Panc1 (cell line): ENCODE measurements at regions not wholly inside any gene's neighbourhood (a gene's known extent, or its start where the extent isn't known, plus 50 kb on each side); places are given as distances from the start of the nearest gene placed in this dataset.

ENCODE experiments used
- ATAC-seq: fragments of 200-7000 bp; cut with Tn5 transposase; 2 replicates; pipeline ENCODE4 v1.9.1; 2020; ENCODE audit warnings: mild to moderate bottlenecking, moderate library complexity
- BruUV-seq: library from RNA; stranded (reverse); fragments of 400-500 nt; replicated peaks from 2 replicates; lab custom pipeline; 2021; lab: Mats Ljungman, UMichigan
- CTCF ChIA-PET: fragments of 300-600 bp; sonication (Branson Sonifier 250); formaldehyde crosslinking; loops from one replicate; lab custom pipeline; 2022; ENCODE audit warnings: antibody characterized with exemption; lab: Charles Lee
- POLR2A ChIA-PET: fragments of 300-600 bp; sonication (Branson Sonifier 250); formaldehyde crosslinking; loops from one replicate; lab custom pipeline; 2022; ENCODE audit warnings: antibody characterized with exemption; lab: Charles Lee
- DNase-seq: peaks from one replicate; pipeline ENCODE4 v3.0.0-alpha.2; 2010; ENCODE audit warnings: low read depth, low spot score
- H3K27ac ChIP-seq: 2 replicates; pipeline ENCODE4 v1.5.1; 2011; ENCODE audit warnings: mild to moderate bottlenecking, low read length, inconsistent platforms
- H3K27me3 ChIP-seq: fragments of 200-500 bp; sonication (Bioruptor generic); 2 replicates; pipeline ENCODE4 v1.6.0; 2014; ENCODE audit warnings: low read length, inconsistent platforms; ENCODE audit not compliant: control insufficient read depth, insufficient read depth
- H3K36me3 ChIP-seq: fragments of 200-500 bp; sonication (Bioruptor generic); 2 replicates; pipeline ENCODE4 v1.5.1; 2014; ENCODE audit warnings: inconsistent platforms, mild to moderate bottlenecking, low read length, moderate library complexity; ENCODE audit not compliant: control insufficient read depth, insufficient read depth
- H3K4me1 ChIP-seq: 2 replicates; pipeline ENCODE4 v1.5.1; 2011; ENCODE audit warnings: inconsistent platforms, mild to moderate bottlenecking, low read length, moderate library complexity; ENCODE audit not compliant: control insufficient read depth, insufficient read depth
- H3K4me3 ChIP-seq, 2 experiments: 2 replicates each; pipeline ENCODE4 v1.5.1; 2011 to 2012; ENCODE audit warnings: low read depth in 2 of 2, low read length in 2 of 2, mild to moderate bottlenecking in 2 of 2, inconsistent platforms in 1 of 2, moderate library complexity in 1 of 2
- H3K9me3 ChIP-seq: fragments of 200-500 bp; sonication (Bioruptor generic); 2 replicates; pipeline ENCODE4 v1.5.1; 2014; ENCODE audit warnings: low read depth, mild to moderate bottlenecking, inconsistent platforms, low read length, moderate library complexity; ENCODE audit not compliant: control insufficient read depth, insufficient read depth
- CTCF ChIP-seq: fragments of 450-650 bp; IDR thresholded peaks from 2 replicates; pipeline ENCODE4 v1.5.1; 2017; ENCODE audit warnings: mild to moderate bottlenecking
- POLR2AphosphoS5 ChIP-seq: IDR thresholded peaks from 2 replicates; pipeline ENCODE4 v1.6.1; 2012; ENCODE audit warnings: mild to moderate bottlenecking, low read depth, low read length, moderate library complexity
- REST ChIP-seq, 2 experiments: IDR thresholded peaks; 2 replicates each; pipeline ENCODE4 v1.6.1; 2011 to 2012; ENCODE audit warnings: low read depth in 2 of 2, control low read depth in 1 of 2, low read length in 1 of 2, mild to moderate bottlenecking in 1 of 2, moderate library complexity in 1 of 2; ENCODE audit not compliant: insufficient read depth in 1 of 2
- SIN3A ChIP-seq: IDR thresholded peaks from 2 replicates; pipeline ENCODE4 v1.6.1; 2012; ENCODE audit warnings: low read depth, mild to moderate bottlenecking, low read length, moderate library complexity, borderline replicate concordance; ENCODE audit not compliant: insufficient read depth
- TCF7L2 ChIP-seq: IDR thresholded peaks from 2 replicates; pipeline ENCODE4 v1.6.1; 2011; ENCODE audit warnings: mild to moderate bottlenecking, low read depth, low read length, inconsistent platforms
- in situ Hi-C: cut with HindIII; loops from 2 replicates; pipeline ENCODE4 v1.10.0; 2016; ENCODE audit warnings: low sequenced_read_pairs, low pct_unique_long_range_greater_than_20kb
- intact Hi-C: fragments of 100-400 bp; cut with micrococcal nuclease; formaldehyde crosslinking; loops from one replicate; pipeline ENCODE4 v1.10.0; 2022; ENCODE audit not compliant: unreplicated experiment

DNA sequence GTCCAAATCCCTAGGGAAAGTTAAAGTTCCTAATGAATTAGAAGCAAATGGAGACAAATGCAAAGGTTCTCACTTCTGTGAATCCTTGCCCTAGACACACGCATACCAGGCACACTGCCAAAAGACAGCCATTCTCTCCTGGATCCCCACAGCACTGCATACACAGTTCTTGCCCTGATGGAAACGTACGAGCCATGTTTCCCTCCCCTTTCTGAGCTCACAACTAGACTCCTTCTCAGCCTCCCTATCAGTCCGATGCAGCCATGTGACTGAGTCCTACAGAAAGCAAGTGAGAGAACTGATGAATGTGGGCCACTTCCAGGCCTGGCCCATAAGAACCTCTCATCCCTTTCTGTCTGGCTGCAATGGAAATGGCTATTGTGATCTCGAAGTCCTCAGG lies 92.0 kb downstream of the ZNF608 start:
- ATAC-seq (no peak), DNase-seq (no peak)
- no peaks in the 10 kb centered on the region for H3K27me3 ChIP-seq
- no peaks in the 10 kb centered on the region for H3K9me3 ChIP-seq
- BruUV-seq: no TSS peak
- no peak overlapping the region for H3K4me3 ChIP-seq
- intact Hi-C loops (loop anchor here (10.0 kb wide), 1 partner anchor 750 kb away; no protein-coding TSS in a partner anchor), in situ Hi-C loops (no loop called here)
- CTCF ChIA-PET: no interaction called here
- TF ChIP-seq POLR2AphosphoS5 (no peak), SIN3A (no peak), TCF7L2 (no peak), REST (IDR thresholded peaks at IDR 0.05; ENCODE audit: insufficient read depth in 1 of 2, low read depth in 2 of 2, low read length in 1 of 2) (no peak), CTCF (no peak)
- H3K27ac ChIP-seq: peak overlapping the region; percentile 100
- H3K4me1 ChIP-seq: peaks cover 95% of the 10 kb centered on the region
- H3K36me3 ChIP-seq: no peaks in the 10 kb centered on the region
- POLR2A ChIA-PET: no interaction called here

DNA sequence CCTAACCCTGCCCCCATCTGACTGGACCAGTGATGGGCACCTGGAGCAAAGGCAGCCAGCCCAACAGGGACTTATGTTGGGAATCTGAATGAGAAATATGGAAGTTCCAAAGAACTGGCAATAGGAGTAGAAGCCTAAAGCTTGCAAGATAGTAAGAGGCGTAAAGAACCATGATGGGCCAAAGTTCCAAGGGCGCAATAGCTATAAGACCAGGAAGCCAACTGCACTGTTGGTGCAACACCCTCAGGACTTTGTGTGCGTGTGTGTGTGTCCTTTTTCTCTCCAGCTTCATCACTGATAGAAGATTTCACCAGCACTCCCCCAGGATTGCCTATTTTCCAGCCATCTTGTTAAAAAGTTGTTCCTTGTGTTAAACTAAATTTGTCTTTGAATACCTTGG lies 92.8 kb downstream of the ZNF608 start:
- BruUV-seq: no TSS peak
- intact Hi-C loops (loop anchor here (10.0 kb wide), 1 partner anchor 751 kb away; no protein-coding TSS in a partner anchor), in situ Hi-C loops (no loop called here)
- H3K27me3 ChIP-seq: no peaks in the 10 kb centered on the region
- no peaks in the 10 kb centered on the region for H3K9me3 ChIP-seq
- ChIA-PET POLR2A (no interaction called here), CTCF (no interaction called here)
- H3K36me3 ChIP-seq: no peaks in the 10 kb centered on the region
- no peak for DNase-seq
- no peak for TF ChIP-seq CTCF
- TF ChIP-seq REST (IDR thresholded peaks at IDR 0.05; ENCODE audit: insufficient read depth in 1 of 2, low read depth in 2 of 2, low read length in 1 of 2): no peak
- TF ChIP-seq SIN3A: no peak
- TF ChIP-seq TCF7L2: no peak
- no peak for TF ChIP-seq POLR2AphosphoS5
- H3K27ac ChIP-seq: peak overlapping the region; percentile 100
- H3K4me1 ChIP-seq: peaks cover 95% of the 10 kb centered on the region
- no peak for ATAC-seq
- no peak overlapping the region for H3K4me3 ChIP-seq
